GM18873 (cell line): ENCODE measurements at regions not wholly inside any gene's neighbourhood (a gene's known extent, or its start where the extent isn't known, plus 50 kb on each side); places are given as distances from the start of the nearest gene placed in this dataset.

Experiments used
- ATAC-seq: cut with Tn5 transposase; IDR thresholded peaks from one replicate; pipeline ENCODE4 v1.9.1; 2021; ENCODE audit warnings: mild to moderate bottlenecking, moderate library complexity, moderate number of reproducible peaks; ENCODE audit not compliant: unreplicated experiment, low FRiP score

- ATAC-seq, result no peak
These were observed 173.4 kb upstream of the KIT start for GRCh38 chr4:54484383-54484782.

GRCh38 chr4:54487491-54487890, 170.3 kb upstream of the KIT start:
- ATAC-seq, result no peak

DNA sequence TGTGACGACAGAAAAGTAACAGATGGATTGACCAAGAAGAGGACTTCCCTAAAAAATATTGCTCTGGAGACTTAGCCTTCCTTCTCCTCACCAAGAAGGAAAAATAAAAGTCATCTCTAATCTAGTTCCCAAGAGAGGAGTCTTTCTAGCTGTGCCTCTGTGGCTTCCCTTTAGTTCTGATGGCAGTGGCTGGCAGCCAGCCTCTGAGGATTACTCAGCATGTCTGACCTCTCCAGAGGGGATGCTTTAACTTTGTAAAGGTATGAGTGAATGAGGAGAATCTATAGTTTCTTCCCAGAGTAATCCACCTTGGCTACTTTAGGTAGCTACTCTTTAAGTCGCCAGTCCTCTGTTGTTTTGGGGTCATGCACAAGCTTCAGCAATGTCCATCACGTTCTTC, 163.9 kb upstream of the KIT start:
- no peak for ATAC-seq

DNA sequence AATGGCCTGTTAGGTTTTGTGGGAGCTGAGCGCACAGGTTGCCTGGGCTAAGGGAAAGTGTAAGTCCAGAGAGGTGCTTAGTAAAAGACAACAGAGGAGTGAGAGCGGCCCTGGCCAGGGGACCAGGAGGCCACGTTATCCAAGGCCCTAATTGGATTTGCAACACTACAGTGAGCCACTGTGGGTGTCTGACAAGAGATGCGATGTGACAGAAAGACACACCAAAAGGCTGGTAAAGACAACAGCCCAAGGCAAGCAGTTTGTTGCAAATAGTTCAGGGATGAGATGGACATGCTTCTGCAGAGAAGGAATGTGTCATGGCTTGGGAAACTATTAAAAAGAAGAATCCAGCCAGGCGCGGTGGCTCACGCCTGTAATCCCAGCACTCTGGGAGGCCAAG, 162.7 kb upstream of the KIT start:
- no peak for ATAC-seq

DNA sequence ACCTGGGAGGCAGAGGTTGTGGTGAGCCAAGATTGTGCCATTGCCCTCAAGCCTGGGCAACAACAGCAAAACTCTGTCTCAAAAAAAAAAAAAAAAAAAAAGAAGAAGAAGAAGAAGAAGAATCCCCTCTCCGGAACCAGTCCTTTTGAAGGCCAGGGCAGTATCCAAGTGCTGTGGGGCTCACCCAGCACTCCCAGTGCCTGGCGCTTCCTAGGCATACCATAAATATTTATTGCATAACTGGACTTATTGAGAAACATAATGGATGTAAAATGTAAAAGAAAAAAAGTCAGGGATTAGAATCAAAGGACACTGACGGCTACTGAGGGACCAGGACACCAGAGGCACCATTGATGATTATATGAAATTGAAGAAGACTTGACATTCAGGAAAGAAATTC, 162.1 kb upstream of the KIT start:
- ATAC-seq, result no peak

DNA sequence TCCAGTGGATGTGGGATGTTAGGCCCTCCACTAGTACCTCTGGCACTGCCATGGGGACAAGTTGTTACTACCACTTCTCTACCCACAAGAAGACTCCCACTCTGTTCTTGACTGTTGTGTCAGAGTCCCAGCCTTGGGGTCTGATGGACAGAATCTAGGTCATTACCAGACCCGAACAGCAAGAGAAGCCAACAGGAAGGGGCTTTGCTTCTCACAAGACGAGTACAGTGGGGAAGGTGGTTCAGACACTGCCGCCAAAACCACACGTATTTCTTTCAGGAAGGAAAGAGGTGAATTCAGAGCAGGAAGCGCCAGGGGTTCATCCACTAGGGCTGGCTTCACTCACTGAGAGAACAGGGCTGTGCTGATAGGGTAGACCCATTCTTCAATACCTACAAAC, 161.3 kb upstream of the KIT start:
- no peak for ATAC-seq

DNA sequence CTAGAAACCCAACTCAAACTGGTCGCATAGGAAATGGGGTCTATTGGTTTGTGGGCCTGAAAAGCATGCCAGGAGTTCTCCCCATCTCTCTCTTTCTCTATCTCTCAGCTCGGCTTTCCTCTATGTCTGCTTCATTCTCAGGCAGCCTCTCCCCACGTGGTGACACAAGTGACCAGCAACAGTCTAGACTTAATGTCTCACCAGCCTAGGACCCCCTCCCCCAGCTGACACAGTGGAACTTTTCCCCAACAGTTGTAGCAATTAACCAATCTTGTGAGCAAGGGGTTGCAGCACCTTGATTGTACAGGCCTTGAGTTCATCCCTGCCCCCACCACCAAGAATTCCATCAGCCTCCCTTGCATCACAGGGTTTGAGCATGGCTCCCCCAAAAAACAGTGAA, 159.8 kb upstream of the KIT start:
- no peak for ATAC-seq

- ATAC-seq, result no peak
These were observed 159.1 kb upstream of the KIT start for GRCh38 chr4:54498661-54499111.

- no peak for ATAC-seq
These were observed 158.3 kb upstream of the KIT start for GRCh38 chr4:54499308-54500074.

DNA sequence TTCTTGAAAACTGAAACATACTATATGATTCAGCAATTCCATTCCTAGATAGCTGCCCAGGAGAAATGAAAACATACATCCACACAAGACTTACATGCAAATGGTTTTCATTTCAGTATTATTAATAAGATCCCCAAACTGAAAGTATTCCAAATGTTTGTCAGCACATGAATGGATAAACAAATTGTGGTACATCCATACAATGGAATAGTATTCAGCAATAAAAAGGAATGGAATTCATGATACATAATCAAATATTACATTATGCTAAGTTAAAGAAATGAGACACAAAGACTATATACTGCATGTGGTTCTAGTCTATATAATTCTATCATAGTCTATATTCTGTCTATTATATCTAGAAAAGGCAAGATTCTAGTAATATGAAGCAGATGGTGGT, 152.4 kb upstream of the KIT start:
- ATAC-seq, result no peak

DNA sequence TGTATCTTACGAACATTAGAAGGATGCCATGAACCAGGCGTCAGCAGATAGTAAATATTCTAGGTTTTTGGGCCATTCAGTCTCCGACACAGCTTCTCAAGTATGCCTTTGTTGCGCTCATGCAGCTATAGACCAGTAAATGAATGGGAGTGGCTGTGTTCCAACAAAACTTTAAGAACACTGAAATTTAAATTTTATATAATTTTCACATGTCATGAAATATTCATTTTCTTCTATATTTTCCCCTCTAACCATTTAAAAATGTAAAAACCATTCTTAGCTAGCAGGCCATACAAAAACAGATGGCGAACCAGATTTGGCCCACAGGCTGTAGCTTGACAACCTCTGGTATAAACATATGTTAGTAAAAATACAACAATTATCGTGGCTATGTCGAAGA, 151.8 kb upstream of the KIT start:
- ATAC-seq, result no peak

DNA sequence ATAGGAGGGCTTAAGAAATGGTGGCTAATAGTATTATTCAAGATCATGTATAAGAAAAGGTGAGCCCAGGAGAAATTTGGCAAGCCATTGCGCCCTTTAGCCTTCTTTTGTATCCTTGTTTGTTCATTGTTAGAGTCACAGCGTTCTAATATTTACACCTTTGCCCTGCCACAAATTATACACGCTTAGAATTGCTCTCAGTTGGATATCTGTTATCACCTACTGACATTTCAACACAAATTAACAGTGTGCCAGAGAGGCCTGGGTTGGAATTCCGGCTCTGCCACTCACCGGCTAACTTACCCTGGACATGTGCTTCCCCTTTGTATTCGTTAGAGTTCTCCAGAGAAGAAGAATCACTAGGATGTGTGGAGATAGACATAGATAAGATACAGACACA, 148.7 kb upstream of the KIT start:
- ATAC-seq, result no peak

DNA sequence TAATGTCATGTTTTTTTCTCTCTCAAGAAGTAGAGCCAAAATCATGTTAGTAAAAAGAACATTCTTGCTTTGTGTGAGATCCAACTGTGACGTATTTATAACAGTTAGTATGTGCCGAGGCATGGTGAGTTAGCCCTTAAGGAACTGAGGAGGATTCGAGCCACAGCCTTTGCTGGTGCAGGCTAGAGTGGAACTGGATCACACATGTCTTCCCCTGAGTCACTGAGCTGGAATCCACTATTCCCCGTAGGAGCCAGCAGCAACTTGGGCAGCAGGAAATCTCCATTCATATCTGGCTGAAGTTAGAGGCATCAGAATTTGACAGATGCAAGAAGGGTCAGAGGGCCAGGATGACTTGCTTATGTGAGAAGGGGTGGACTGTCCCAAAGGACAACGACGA, 144.6 kb upstream of the KIT start:
- ATAC-seq, result no peak

DNA sequence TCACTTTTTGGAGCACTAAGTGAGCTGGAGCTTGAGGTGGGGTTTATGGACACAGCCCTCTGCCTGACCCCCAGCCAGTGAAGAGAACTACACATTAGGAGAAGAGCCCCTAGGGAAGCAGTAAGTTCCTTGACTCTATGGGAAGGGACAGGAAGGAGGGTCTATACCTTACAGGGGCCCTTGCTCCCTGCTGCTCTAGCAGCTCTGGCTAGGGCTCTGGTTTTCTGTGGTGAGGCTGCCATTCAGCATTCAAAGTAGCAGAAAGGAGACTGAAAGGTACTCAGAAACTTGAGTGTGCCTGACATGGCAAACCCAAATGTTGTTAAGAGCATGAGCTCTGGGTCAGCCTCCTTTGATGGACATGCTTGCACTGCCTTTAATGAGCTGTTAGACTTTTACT, 144.0 kb upstream of the KIT start:
- no peak for ATAC-seq

GRCh38 chr4:54516556-54517215, 141.1 kb upstream of the KIT start:
- no peak for ATAC-seq

DNA sequence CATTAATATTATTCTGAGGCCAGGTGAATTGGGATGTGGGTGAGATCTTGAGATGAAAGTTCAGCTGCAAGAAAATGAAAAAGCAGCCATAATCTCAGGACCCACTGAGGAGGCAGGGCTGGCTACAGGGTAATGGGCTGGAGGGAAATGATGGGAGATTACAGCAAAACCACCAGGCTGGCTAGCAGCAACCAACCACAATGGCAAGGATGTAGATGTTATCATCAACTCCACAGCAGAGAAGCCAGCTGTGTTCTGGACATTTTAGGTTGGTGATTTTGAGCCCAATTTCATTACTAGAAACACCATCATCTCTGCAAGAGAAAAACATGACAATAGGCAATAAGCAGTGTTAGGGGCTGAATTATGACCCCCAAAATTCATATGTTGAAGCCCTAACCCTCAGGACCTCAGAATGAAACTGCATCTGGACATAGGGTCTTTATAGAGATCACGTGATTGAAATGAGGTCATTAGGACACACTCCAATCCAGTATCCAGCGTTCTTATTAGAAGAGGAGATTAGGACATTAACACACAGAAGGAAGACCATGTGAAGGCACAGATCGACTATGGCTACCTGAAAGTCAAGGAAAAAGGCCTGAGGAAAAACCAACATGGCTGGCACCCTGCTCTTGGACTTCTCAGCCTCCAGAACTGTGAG, 139.8 kb upstream of the KIT start:
- no peak for ATAC-seq

DNA sequence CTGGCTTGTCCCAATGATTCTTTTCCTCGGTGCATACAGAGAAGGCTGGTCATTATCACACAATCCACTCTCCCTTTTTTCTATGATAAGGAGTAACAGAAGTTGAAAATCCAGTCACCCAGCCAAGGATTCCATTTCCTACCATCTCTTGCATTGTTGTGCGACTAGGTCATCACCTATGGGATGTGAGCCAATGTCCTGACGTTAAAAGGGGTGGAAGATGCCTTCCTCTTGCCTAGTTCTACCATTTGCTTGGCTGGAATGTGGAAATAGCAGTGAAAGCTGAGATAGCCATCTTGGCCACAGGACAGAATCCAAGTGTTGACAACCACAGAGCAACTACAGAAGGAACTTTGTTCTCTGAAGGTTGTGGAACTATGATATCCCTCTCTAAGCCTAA, 132.2 kb upstream of the KIT start:
- ATAC-seq, result no peak

- ATAC-seq, result no peak
These were observed 131.2 kb upstream of the KIT start for GRCh38 chr4:54526560-54526959.

- no peak for ATAC-seq
These were observed 130.2 kb upstream of the KIT start for GRCh38 chr4:54527532-54527931.

DNA sequence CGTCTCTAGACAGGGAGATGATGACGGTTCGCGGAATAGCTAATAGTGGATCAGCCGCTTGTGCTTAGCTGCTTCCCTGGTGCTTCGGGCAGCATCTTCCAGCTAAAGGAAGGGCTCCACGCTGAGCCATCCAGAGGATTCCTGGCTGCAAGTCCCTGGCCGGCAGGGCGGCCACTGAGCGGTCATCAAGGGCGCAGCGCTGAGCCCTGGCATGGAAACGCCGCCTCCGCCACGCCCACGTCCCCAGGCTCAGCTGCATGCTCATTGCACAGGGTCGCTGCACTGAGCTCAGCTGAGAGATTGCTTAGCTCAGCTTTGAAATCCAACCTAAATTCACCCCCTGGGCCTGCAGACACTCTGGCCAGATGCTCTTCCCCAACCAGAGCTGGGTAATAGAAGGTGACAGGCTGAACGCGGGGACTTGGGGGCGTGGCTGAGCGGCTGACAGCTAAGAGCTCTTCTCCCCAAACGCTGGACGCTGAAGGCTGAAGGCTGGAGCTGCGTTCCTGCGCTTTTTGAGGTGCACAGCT, 118.2 kb upstream of the KIT start:
- no peak for ATAC-seq

DNA sequence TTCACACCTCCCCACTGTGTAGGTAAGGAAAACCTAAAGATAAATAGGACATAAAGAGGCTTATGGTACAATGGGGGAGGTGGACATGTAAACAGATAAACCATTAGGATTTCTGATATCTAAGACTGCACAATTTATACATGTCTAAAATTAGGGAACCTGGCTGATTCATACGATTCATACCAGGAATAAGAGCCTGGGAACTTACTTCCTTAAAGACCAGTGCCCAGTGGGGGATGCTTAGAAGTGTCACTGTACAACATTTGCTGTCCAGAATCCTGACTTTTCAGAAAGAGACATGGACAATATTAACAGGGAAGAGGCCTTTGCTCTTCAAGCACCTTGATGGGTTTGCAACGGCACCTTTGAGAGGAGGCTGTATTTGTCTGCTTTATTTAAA, 116.8 kb upstream of the KIT start:
- ATAC-seq, result no peak
